ENCODE measurements at regions not wholly inside any gene's neighbourhood (a gene's known extent, or its start where the extent isn't known, plus 50 kb on each side); places are given as distances from the start of the nearest gene placed in this dataset.
"Not testable (repeated sequence)": the region's sequence is repeated elsewhere in the genome, so short reads cannot be mapped to it uniquely, and the experiment has no call there.

GRCh38 chr13:82477436-82477835 lies 1404.8 kb downstream of the SLITRK1 start:
- DNase-seq = no peak

GRCh38 chr13:82467626-82468025 lies 1414.6 kb downstream of the SLITRK1 start:
- no peak for DNase-seq

- DNase-seq = not testable (repeated sequence)
Measured at GRCh38 chr13:82459575-82459974, 1422.7 kb downstream of the SLITRK1 start.

- DNase-seq = no peak
Measured at GRCh38 chr13:82458169-82458568, 1424.1 kb downstream of the SLITRK1 start.

GRCh38 chr13:82457548-82457947 lies 1424.7 kb downstream of the SLITRK1 start:
- DNase-seq = not testable (repeated sequence)

GRCh38 chr13:82447416-82448077 lies 1434.7 kb downstream of the SLITRK1 start:
- DNase-seq = no peak

- no peak for DNase-seq
Measured at GRCh38 chr13:82439159-82439904, 1442.9 kb downstream of the SLITRK1 start.

GRCh38 chr13:82438320-82438719 lies 1444.0 kb downstream of the SLITRK1 start:
- DNase-seq = no peak

- no peak for DNase-seq
Measured at GRCh38 chr13:82436099-82436585, 1446.1 kb downstream of the SLITRK1 start.

GRCh38 chr13:82432949-82433348 lies 1449.3 kb downstream of the SLITRK1 start:
- DNase-seq = no peak

GRCh38 chr13:82412749-82413148 lies 1469.5 kb downstream of the SLITRK1 start:
- DNase-seq = no peak

GRCh38 chr13:82407321-82407720 lies 1475.0 kb downstream of the SLITRK1 start:
- DNase-seq = no peak

- DNase-seq = no peak
Measured at GRCh38 chr13:82374719-82375118, 1507.6 kb downstream of the SLITRK1 start.

GRCh38 chr13:82370316-82370715 lies 1512.0 kb downstream of the SLITRK1 start:
- DNase-seq = no peak

- no peak for DNase-seq
Measured at GRCh38 chr13:82364525-82364924, 1517.7 kb downstream of the SLITRK1 start.

GRCh38 chr13:82358284-82358683 lies 1524.0 kb downstream of the SLITRK1 start:
- DNase-seq = no peak

- DNase-seq = no peak
Measured at GRCh38 chr13:82356667-82357410, 1525.4 kb downstream of the SLITRK1 start.

GRCh38 chr13:82344867-82345266 lies 1537.4 kb downstream of the SLITRK1 start:
- no peak for DNase-seq

- no peak for DNase-seq
Measured at GRCh38 chr13:82341116-82341515, 1541.2 kb downstream of the SLITRK1 start.

GRCh38 chr13:82330499-82330898 lies 1551.8 kb downstream of the SLITRK1 start:
- no peak for DNase-seq

GRCh38 chr13:82323101-82323500 lies 1559.2 kb downstream of the SLITRK1 start:
- DNase-seq = no peak

GRCh38 chr13:82305588-82305987 lies 1576.7 kb downstream of the SLITRK1 start:
- no peak for DNase-seq

- DNase-seq = no peak
Measured at GRCh38 chr13:82298106-82298505, 1584.2 kb downstream of the SLITRK1 start.

- DNase-seq = no peak
Measured at GRCh38 chr13:82294226-82294625, 1588.0 kb downstream of the SLITRK1 start.
